T47D (cell line): ENCODE measurements at regions not wholly inside any gene's neighbourhood (a gene's known extent, or its start where the extent isn't known, plus 50 kb on each side); places are given as distances from the start of the nearest gene placed in this dataset.
"Not testable (repeated sequence)": the region's sequence is repeated elsewhere in the genome, so short reads cannot be mapped to it uniquely, and the experiment has no call there.

ENCODE experiments used
- DNase-seq, 2 experiments: peaks; one replicate each; pipeline versions ENCODE4 v3.0.0 to v3.0.0-alpha.2; 2011 to 2012; ENCODE audit warnings: low read depth in 1 of 2, low spot score in 1 of 2
- JUND ChIP-seq: IDR thresholded peaks from 2 replicates; pipeline ENCODE4 v1.6.1; 2012; ENCODE audit warnings: low read depth
- in situ Hi-C: cut with HindIII; loops from 2 replicates; pipeline ENCODE4 v1.10.0; 2016; ENCODE audit warnings: low sequenced_read_pairs, low pct_unique_long_range_greater_than_20kb

DNA sequence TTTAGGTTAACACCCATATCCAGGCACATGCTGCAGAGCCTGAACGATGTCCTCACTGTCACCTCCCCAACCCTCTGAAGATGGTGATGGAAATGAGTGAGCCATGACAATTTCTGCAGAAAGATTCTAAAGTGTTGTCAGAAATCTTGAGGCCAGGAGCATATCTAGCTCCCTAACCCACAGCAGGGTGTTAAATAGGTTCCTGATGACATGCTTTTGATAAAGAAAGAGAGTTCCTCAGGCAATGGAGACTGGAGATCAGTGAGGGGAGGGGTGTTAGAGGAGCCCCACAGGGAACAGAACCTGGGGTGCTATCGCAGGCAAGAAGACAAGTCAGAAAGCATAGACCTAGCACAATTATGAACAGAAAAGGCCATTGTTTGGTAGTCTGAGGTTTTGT lies 95.7 kb downstream of the ENC1 start:
- in situ Hi-C loops = no loop called here
- no peak for DNase-seq
- TF ChIP-seq JUND = no peak

DNA sequence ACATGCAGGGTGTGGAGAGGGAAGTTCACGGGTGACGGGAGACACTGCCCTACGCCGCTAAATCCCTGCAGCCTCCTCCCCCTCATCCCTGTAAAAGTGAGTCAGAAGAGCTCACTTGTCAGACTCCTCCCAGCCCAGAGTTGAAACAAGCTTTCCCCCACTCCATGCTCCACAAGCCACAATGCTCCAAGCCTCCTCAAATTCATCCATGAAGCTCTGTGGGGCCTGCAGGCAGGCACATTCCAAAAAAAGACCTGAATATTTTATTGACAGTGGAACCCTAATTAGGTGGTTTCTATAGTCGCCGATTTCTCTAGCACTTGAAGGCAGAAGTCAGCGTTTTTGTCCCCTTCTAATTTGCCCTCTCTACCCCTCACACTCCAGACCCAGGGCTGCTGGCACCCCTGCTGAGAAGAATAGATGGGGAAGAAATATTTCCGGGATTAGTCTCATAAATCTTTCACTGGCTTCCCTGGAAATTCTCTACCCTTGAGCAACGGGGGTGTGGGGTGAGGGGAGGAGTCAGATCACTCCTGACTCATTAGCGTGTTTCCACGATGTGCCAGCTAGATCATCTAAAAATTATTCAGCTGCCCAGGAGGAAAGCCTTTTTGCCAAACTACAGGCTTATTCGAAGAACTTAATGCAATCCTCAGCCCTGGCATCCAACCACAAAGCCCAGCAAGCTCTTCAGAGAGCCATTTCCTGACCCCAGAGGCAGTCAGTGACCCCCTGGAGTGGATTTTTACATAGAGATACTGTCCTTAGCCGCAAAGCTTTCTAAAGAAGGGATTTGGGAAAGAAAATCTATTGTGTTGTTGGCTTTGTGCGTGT lies 97.1 kb downstream of the ENC1 start:
- no peak for TF ChIP-seq JUND
- in situ Hi-C loops = no loop called here
- no peak for DNase-seq

DNA sequence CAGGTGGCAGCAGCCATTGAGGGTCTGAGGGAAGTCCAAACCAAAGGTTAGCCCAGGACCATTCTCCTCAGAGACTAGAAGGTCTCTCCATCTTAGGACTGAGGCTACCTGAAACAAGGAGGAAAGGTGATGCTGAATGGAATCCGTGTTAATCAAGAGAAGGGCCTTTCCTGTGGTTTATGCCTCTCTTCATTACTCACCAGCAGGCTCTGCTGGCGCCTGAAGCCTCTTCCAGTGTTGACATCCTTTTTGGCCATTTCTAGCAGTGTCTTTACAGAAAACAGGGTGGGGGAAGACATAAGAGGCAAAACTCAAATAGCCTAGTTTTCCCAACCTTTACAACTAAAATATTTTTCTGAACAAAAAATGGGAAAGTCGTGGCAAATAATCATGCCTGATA lies 98.0 kb downstream of the ENC1 start:
- DNase-seq = no peak
- in situ Hi-C loops = no loop called here

DNA sequence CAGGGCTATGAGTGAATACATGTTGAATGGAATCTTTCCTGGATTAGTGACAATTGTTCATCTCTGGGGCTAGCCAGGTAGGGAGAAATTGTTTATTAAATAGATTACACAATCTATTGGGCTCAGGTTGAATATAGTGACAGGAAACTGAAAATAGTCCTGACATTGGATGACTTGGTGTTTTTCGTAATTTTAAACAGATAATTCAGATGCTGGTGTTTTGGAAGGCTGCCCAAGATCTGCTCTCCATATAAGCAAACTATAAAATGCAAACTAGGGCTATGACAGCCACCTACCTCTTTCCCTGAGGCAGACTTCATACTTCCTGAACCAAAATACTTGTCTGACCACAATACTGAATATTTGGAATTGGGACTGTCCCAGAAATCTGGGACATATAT lies 99.1 kb downstream of the ENC1 start:
- in situ Hi-C loops = no loop called here
- no peak for TF ChIP-seq JUND
- DNase-seq = peak in 1 of 2 experiments; percentile 65

More for the DNA sequence above, 98.0 kb downstream of the ENC1 start:
- no peak for TF ChIP-seq JUND

DNA sequence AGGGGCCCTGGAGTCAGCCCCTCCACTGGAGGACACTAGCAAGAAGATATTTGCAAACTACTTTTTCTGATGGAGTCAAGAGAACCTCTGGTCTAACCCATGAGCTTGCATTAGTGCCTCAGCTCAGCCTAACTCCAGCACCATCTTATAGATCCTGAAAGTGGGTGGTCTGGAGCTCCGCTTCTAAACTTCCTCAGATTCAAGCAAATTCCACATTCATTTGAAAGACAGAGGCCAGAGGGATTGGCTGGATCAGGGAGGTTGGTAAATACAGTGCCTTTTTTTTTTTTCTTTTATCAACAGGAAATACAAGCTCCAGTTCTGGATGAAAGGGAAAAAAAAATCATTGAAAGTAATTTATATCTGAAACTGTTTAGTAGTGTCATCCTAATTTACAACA lies 99.9 kb downstream of the ENC1 start:
- no peak for TF ChIP-seq JUND
- in situ Hi-C loops = no loop called here
- DNase-seq = no peak

DNA sequence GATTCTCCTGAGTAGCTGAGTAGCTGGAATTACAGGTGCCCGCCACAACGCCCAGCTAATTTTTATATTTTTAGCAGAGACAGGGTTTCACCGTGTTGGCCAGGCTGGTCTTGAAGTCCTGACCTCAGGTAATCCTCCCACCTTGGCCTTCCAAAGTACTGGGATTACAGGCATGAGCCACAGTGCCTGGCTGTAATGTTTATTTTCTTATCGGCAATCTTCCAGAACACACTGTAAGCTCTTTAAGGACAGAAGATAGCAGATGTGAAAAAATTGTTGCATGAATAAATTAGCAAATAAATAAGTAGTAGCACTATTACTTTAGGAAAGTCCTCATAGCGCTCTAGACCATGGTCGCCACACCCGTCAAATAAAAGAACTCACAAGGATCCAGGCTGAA lies 100.5 kb downstream of the ENC1 start:
- no peak for TF ChIP-seq JUND
- in situ Hi-C loops = no loop called here
- no peak for DNase-seq

GRCh38 chr5:74538206-74538661 lies 102.3 kb downstream of the ENC1 start:
- in situ Hi-C loops = no loop called here
- no peak for TF ChIP-seq JUND
- peak in 1 of 2 experiments; percentile 74 for DNase-seq

DNA sequence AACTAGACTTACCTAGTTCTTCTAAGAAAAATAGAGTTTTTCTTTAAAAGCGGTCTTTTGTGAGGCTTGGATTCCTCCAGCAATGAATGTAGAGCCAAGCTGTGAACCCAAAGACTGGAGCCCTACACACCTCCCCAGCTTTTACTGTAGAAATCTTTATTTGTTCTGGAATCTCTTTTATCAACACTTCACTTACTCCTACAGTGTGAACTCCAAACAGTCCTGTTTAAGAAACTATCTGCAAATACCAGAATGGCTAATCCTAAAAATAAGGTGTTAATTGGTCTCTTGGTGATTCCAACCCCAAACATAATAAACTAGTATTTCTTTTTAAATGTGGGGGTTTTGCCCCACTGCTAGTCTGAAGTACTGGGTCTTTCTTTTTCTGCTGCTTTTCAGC lies 103.9 kb downstream of the ENC1 start:
- no peak for TF ChIP-seq JUND
- in situ Hi-C loops = no loop called here
- DNase-seq = no peak

GRCh38 chr5:74535926-74536325 lies 104.6 kb downstream of the ENC1 start:
- no peak for DNase-seq
- in situ Hi-C loops = no loop called here
- no peak for TF ChIP-seq JUND

GRCh38 chr5:74534397-74535129 lies 106.0 kb downstream of the ENC1 start:
- no peak for TF ChIP-seq JUND
- no peak for DNase-seq
- in situ Hi-C loops = no loop called here

GRCh38 chr5:74530326-74531050 lies 110.0 kb downstream of the ENC1 start:
- no peak for TF ChIP-seq JUND
- in situ Hi-C loops = no loop called here
- DNase-seq = no peak

GRCh38 chr5:74529101-74529500 lies 111.4 kb downstream of the ENC1 start:
- no peak for TF ChIP-seq JUND
- no peak for DNase-seq
- in situ Hi-C loops = no loop called here

- in situ Hi-C loops = no loop called here
- TF ChIP-seq JUND = no peak
- DNase-seq = no peak
Measured at GRCh38 chr5:74526111-74526510, 114.4 kb downstream of the ENC1 start.

DNA sequence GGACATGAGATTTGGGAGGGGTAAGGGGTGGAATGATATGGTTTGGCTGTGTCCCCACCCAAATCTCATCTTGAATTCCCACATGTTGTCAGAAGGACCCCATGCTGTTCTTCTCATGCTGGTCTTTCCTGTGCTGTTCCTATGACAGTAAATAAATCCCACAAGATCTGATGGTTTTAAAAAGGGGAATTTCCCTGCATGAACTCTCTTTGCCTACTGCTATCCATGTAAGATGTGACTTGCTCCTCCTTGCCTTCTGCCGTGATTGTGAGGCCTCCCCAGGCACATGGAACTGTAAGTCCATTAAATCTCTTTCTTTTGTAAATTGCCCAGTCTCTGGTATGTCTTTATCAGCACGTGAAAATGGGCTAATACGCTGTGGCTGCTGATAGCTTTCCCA lies 115.8 kb downstream of the ENC1 start:
- DNase-seq, in situ Hi-C loops: not testable (repeated sequence)

GRCh38 chr5:74523698-74524097 lies 116.8 kb downstream of the ENC1 start:
- DNase-seq, in situ Hi-C loops: not testable (repeated sequence)

GRCh38 chr5:74522838-74523237 lies 117.7 kb downstream of the ENC1 start:
- DNase-seq, in situ Hi-C loops: not testable (repeated sequence)
